SK-N-SH (cell line): ENCODE measurements at regions not wholly inside any gene's neighbourhood (a gene's known extent, or its start where the extent isn't known, plus 50 kb on each side); places are given as distances from the start of the nearest gene placed in this dataset.

Source experiments
- CTCF ChIA-PET: fragments of 300-600, 350-600 bp; formaldehyde crosslinking; extraction: SDS; loops from one replicate; lab custom pipeline; 2021; lab: Yijun Ruan, JAX
- POLR2A ChIA-PET: fragments of 350-600 bp; sonication (Branson Sonifier 250); formaldehyde crosslinking; extraction: SDS; loops from one replicate; lab custom pipeline; 2020; ENCODE audit warnings: antibody characterized with exemption, inconsistent platforms; lab: Yijun Ruan, JAX
- DNase-seq: peaks from one replicate; pipeline ENCODE4 v3.0.0; 2012
- H2AFZ ChIP-seq: fragments of 200-600 bp; sonication (generic); 2 replicates; pipeline ENCODE4 v1.8.1; 2016; ENCODE audit warnings: antibody characterized with exemption, mild to moderate bottlenecking, low read depth
- H3F3A ChIP-seq: fragments of 200-600 bp; sonication (generic); replicated peaks from 2 replicates; pipeline ENCODE3; 2016; ENCODE audit warnings: antibody characterized with exemption, mild to moderate bottlenecking; ENCODE audit not compliant: insufficient read depth
- H3K27ac ChIP-seq, 2 experiments: fragments of 200-500 bp in 1 of 2; fragments of 200-600 bp in 1 of 2; sonication (Bioruptor generic) in 1 of 2; sonication (generic), shearing (Covaris generic) in 1 of 2; 2 replicates each; pipeline versions ENCODE4 v1.5.1 to v1.6.1; 2014 to 2016; ENCODE audit warnings: low read depth in 2 of 2, inconsistent platforms in 1 of 2, low read length in 1 of 2, mild to moderate bottlenecking in 1 of 2, mixed read lengths in 1 of 2
- H3K27me3 ChIP-seq: fragments of 200-600 bp; sonication (generic), shearing (Covaris generic); 2 replicates; pipeline ENCODE4 v1.6.1; 2016; ENCODE audit warnings: mixed run types; ENCODE audit not compliant: insufficient read depth
- H3K36me3 ChIP-seq, 2 experiments: fragments of 200-500 bp in 1 of 2; fragments of 200-600 bp in 1 of 2; sonication (Bioruptor generic) in 1 of 2; sonication (generic) in 1 of 2; replicated peaks in 1 of 2; 2 replicates each; pipeline versions ENCODE3 to v1.5.1; 2014 to 2016; ENCODE audit warnings: low read length in 1 of 2, mild to moderate bottlenecking in 1 of 2; ENCODE audit not compliant: insufficient read depth in 2 of 2, control insufficient read depth in 1 of 2
- H3K4me1 ChIP-seq, 2 experiments: fragments of 200-500 bp in 1 of 2; fragments of 200-600 bp in 1 of 2; sonication (Bioruptor generic) in 1 of 2; sonication (generic), shearing (Covaris generic) in 1 of 2; 2 replicates each; pipeline versions ENCODE4 v1.5.1 to v1.6.1; 2014 to 2016; ENCODE audit warnings: low read depth in 1 of 2, low read length in 1 of 2, mixed run types in 1 of 2; ENCODE audit not compliant: insufficient read depth in 2 of 2, control insufficient read depth in 1 of 2
- H3K4me2 ChIP-seq: fragments of 200-600 bp; sonication (generic), shearing (Covaris generic); 2 replicates; pipeline ENCODE4 v1.6.1; 2017; ENCODE audit warnings: mixed run types
- H3K4me3 ChIP-seq, 2 experiments: fragments of 200-500 bp in 1 of 2; fragments of 200-600 bp in 1 of 2; sonication (Bioruptor generic) in 1 of 2; sonication (generic), shearing (Covaris generic) in 1 of 2; 2 replicates each; pipeline versions ENCODE4 v1.5.1 to v1.8.1; 2014 to 2016; ENCODE audit warnings: low read depth in 2 of 2, inconsistent platforms in 1 of 2, low read length in 1 of 2, mild to moderate bottlenecking in 1 of 2, mixed read lengths in 1 of 2, moderate library complexity in 1 of 2
- H3K79me2 ChIP-seq: fragments of 200-600 bp; sonication (generic); 2 replicates; pipeline ENCODE4 v1.8.1; 2017; ENCODE audit warnings: mild to moderate bottlenecking; ENCODE audit not compliant: insufficient read depth
- H3K9ac ChIP-seq: fragments of 200-600 bp; sonication (generic); 2 replicates; pipeline ENCODE4 v1.6.1; 2017; ENCODE audit warnings: mixed run types
- H3K9me2 ChIP-seq: fragments of 200-600 bp; sonication (generic); 2 replicates; pipeline ENCODE4 v1.6.1; 2017; ENCODE audit warnings: mixed run types
- H3K9me3 ChIP-seq: fragments of 200-600 bp; sonication (generic); 2 replicates; pipeline ENCODE4 v1.6.1; 2017; ENCODE audit warnings: mixed run types, mild to moderate bottlenecking, moderate library complexity
- H4K20me1 ChIP-seq: fragments of 200-600 bp; sonication (generic); 2 replicates; pipeline ENCODE4 v1.6.1; 2017; ENCODE audit warnings: mild to moderate bottlenecking, mixed run types; ENCODE audit not compliant: insufficient read depth
- ELF1 ChIP-seq: IDR thresholded peaks from 2 replicates; pipeline ENCODE4 v1.4.0; 2012
- EP300 ChIP-seq, 2 experiments: IDR thresholded peaks; 2 replicates each; pipeline versions ENCODE4 v1.4.0 to v1.6.1; 2012; ENCODE audit warnings: borderline replicate concordance in 1 of 2, low read depth in 1 of 2, low read length in 1 of 2
- EZH2phosphoT487 ChIP-seq: fragments of 200-600 bp; sonication (generic); IDR thresholded peaks from 2 replicates; pipeline ENCODE4 v1.6.1; 2017; ENCODE audit warnings: low read depth, mixed run types, mild to moderate bottlenecking, antibody characterized with exemption, moderate library complexity, borderline replicate concordance
- GATA2 ChIP-seq: sonication (generic); formaldehyde crosslinking; IDR thresholded peaks from 2 replicates; pipeline ENCODE4 v1.5.0; 2020; ENCODE audit warnings: mild to moderate bottlenecking, missing genetic modification reagents
- NFIC ChIP-seq: IDR thresholded peaks from 2 replicates; pipeline ENCODE4 v1.4.0; 2012; ENCODE audit warnings: borderline replicate concordance
- NRF1 ChIP-seq: IDR thresholded peaks from 2 replicates; pipeline ENCODE4 v1.6.1; 2012; ENCODE audit warnings: low read depth, mild to moderate bottlenecking, low read length
- RCOR1 ChIP-seq: fragments of 150-350 bp; IDR thresholded peaks from 2 replicates; pipeline ENCODE4 v1.6.1; 2017; ENCODE audit warnings: antibody characterized with exemption, low read length
- RFX5 ChIP-seq: IDR thresholded peaks from 2 replicates; pipeline ENCODE4 v1.6.1; 2012; ENCODE audit warnings: mild to moderate bottlenecking, improper control_type of control experiment, low read length
- SMC3 ChIP-seq: IDR thresholded peaks from 2 replicates; pipeline ENCODE4 v1.6.1; 2012; ENCODE audit warnings: low read depth, low read length, improper control_type of control experiment
- TCF12 ChIP-seq: IDR thresholded peaks from 2 replicates; pipeline ENCODE4 v1.4.0; 2012
- YY1 ChIP-seq: IDR thresholded peaks from 2 replicates; pipeline ENCODE4 v1.4.0; 2012; ENCODE audit warnings: low read depth, mild to moderate bottlenecking
- WGBS: methylation state at CpG from one replicate; pipeline ENCODE4 v1.1.6; 2017; ENCODE audit warnings: low lambda C conversion rate; 5-methylcytosine and 5-hydroxymethylcytosine counted together
- TF ChIP-seq, protein P1 (sequence below): IDR thresholded peaks from 2 replicates; pipeline ENCODE4; 2012
- TF ChIP-seq, protein P2 (sequence below): IDR thresholded peaks from 2 replicates; pipeline ENCODE4 v1.4.0; 2012; ENCODE audit warnings: low read depth, borderline replicate concordance
- TF ChIP-seq, protein P3 (sequence below): IDR thresholded peaks from 2 replicates; pipeline ENCODE4 v1.4.0; 2012; ENCODE audit warnings: low read depth
- TF ChIP-seq, protein P4 (sequence below): fragments of 150-350 bp; IDR thresholded peaks from 2 replicates; pipeline ENCODE4 v1.6.1; 2016; ENCODE audit warnings: mild to moderate bottlenecking, low read depth, low read length
- TF ChIP-seq, protein P5 (sequence below): fragments of 200-600 bp; sonication (generic); IDR thresholded peaks from 2 replicates; pipeline ENCODE4 v1.6.1; 2017; ENCODE audit warnings: antibody characterized with exemption, mild to moderate bottlenecking, moderate library complexity
- TF ChIP-seq, protein P6 (sequence below): IDR thresholded peaks from 2 replicates; pipeline ENCODE4 v1.4.0; 2012; ENCODE audit warnings: low read depth, borderline replicate concordance

DNA sequence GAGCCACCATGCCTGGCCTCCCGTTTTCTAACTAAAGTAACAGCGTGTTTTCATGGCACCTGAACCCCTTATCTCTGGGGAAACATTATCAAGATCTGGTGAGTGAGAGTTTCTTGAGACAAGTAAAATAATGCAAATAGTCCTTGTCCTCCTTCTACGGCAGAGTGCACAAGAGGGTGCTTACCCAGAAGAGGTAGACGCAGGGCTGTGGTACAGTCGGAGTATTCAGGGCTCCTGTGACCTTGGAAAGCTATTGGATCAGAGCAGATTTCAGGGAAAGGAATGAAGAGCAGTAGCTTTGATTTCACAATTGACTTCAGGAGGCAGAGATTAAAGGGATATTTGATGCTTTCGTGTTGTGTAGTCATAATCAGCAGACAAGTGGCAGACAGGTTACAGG lies 269.1 kb downstream of the ZNF248 start (continued):
- TF ChIP-seq, protein P1, sequence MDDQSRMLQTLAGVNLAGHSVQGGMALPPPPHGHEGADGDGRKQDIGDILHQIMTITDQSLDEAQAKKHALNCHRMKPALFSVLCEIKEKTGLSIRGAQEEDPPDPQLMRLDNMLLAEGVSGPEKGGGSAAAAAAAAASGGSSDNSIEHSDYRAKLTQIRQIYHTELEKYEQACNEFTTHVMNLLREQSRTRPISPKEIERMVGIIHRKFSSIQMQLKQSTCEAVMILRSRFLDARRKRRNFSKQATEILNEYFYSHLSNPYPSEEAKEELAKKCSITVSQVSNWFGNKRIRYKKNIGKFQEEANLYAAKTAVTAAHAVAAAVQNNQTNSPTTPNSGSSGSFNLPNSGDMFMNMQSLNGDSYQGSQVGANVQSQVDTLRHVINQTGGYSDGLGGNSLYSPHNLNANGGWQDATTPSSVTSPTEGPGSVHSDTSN = no peak
- TF ChIP-seq SMC3 (no peak), RFX5 (no peak), EZH2phosphoT487 (no peak)
- TF ChIP-seq, protein P2, sequence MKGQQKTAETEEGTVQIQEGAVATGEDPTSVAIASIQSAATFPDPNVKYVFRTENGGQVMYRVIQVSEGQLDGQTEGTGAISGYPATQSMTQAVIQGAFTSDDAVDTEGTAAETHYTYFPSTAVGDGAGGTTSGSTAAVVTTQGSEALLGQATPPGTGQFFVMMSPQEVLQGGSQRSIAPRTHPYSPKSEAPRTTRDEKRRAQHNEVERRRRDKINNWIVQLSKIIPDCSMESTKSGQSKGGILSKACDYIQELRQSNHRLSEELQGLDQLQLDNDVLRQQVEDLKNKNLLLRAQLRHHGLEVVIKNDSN = no peak
- TF ChIP-seq, protein P3, sequence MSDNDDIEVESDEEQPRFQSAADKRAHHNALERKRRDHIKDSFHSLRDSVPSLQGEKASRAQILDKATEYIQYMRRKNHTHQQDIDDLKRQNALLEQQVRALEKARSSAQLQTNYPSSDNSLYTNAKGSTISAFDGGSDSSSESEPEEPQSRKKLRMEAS = no peak
- TF ChIP-seq, all 33 proteins: peak for 0

DNA sequence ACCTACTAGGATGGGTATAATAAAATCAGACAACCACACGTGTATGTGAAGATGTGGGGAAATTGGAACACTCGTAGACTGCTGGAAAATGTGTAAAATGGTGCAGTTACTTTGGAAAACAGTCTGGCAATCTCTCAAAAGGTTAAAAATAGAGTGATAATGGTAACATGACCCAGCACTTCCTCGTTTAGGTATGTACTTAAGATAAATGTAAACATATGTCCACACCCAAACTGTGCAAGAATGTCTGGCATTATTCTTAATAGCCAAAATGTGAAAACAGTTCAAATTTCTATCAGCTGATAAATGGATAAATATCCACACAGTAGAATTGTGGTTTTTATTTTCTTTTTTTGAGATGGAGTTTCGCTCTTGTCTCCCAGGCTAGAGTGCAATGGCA lies 272.8 kb downstream of the ZNF248 start:
- Histone ChIP-seq H2AFZ (no peak overlapping the region), H3K4me1 (no peaks in the 10 kb centered on the region), H3K9ac (no peak overlapping the region), H3K4me2 (no peak overlapping the region), H3K4me3 (no peak overlapping the region), H3K9me3 (no peaks in the 10 kb centered on the region), H3K9me2 (no peaks in the 10 kb centered on the region), H3K27ac (no peak overlapping the region), H3K27me3 (no peaks in the 10 kb centered on the region), H3K36me3 (no peaks in the 10 kb centered on the region), H3F3A (no peaks in the 10 kb centered on the region)
- no peak for DNase-seq
- POLR2A ChIA-PET = no interaction called here
- CTCF ChIA-PET = no interaction called here
- TF ChIP-seq EP300 (IDR thresholded peaks at IDR 0.05; ENCODE audit: borderline replicate concordance in 1 of 2, low read depth in 1 of 2, low read length in 1 of 2) = no peak
- TF ChIP-seq, all 33 proteins: peak for 0
- whole genome bisulfite sequencing = 4% methylated on average over 4 of the region's 4 CpGs
- H4K20me1 ChIP-seq = no peaks in the 10 kb centered on the region
- no peaks in the 10 kb centered on the region for H3K79me2 ChIP-seq

DNA sequence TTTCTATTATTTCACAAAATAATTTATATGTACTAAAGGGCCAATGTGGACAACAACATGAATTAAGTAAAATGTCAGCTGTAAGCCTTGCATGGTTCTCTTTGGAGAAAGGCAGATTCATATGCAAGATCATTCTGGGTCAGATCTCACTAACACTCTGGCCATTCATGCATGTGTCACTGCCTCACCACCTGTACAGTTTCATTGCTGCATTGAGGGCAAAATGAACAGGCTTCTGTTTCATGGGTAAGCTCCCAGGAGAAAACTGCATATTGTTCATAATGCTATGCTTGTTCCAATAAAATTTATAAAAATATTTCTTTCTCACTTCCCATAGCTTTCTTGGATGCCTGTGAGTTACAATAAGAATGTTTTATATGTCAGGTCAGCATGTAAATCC lies 275.2 kb downstream of the ZNF248 start:
- POLR2A ChIA-PET = no interaction called here
- Histone ChIP-seq H2AFZ (no peak overlapping the region), H3K27me3 (no peaks in the 10 kb centered on the region), H3K9me2 (no peaks in the 10 kb centered on the region), H3F3A (no peaks in the 10 kb centered on the region), H3K36me3 (no peaks in the 10 kb centered on the region), H3K4me2 (no peak overlapping the region), H3K79me2 (no peaks in the 10 kb centered on the region), H3K9me3 (no peaks in the 10 kb centered on the region), H3K4me1 (no peaks in the 10 kb centered on the region), H3K9ac (no peak overlapping the region), H3K4me3 (no peak overlapping the region), H3K27ac (no peak overlapping the region), H4K20me1 (no peaks in the 10 kb centered on the region)
- DNase-seq = no peak
- CTCF ChIA-PET = no interaction called here
- TF ChIP-seq, protein P4, sequence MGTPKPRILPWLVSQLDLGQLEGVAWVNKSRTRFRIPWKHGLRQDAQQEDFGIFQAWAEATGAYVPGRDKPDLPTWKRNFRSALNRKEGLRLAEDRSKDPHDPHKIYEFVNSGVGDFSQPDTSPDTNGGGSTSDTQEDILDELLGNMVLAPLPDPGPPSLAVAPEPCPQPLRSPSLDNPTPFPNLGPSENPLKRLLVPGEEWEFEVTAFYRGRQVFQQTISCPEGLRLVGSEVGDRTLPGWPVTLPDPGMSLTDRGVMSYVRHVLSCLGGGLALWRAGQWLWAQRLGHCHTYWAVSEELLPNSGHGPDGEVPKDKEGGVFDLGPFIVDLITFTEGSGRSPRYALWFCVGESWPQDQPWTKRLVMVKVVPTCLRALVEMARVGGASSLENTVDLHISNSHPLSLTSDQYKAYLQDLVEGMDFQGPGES = no peak
- TF ChIP-seq, protein P5, sequence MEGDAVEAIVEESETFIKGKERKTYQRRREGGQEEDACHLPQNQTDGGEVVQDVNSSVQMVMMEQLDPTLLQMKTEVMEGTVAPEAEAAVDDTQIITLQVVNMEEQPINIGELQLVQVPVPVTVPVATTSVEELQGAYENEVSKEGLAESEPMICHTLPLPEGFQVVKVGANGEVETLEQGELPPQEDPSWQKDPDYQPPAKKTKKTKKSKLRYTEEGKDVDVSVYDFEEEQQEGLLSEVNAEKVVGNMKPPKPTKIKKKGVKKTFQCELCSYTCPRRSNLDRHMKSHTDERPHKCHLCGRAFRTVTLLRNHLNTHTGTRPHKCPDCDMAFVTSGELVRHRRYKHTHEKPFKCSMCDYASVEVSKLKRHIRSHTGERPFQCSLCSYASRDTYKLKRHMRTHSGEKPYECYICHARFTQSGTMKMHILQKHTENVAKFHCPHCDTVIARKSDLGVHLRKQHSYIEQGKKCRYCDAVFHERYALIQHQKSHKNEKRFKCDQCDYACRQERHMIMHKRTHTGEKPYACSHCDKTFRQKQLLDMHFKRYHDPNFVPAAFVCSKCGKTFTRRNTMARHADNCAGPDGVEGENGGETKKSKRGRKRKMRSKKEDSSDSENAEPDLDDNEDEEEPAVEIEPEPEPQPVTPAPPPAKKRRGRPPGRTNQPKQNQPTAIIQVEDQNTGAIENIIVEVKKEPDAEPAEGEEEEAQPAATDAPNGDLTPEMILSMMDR = no peak
- TF ChIP-seq ELF1 (no peak), NRF1 (no peak), TCF12 (no peak), RCOR1 (no peak), GATA2 (CRISPR knock-in tag) (no peak), NFIC (no peak), YY1 (no peak), EZH2phosphoT487 (no peak), RFX5 (no peak)
- TF ChIP-seq, protein P6, sequence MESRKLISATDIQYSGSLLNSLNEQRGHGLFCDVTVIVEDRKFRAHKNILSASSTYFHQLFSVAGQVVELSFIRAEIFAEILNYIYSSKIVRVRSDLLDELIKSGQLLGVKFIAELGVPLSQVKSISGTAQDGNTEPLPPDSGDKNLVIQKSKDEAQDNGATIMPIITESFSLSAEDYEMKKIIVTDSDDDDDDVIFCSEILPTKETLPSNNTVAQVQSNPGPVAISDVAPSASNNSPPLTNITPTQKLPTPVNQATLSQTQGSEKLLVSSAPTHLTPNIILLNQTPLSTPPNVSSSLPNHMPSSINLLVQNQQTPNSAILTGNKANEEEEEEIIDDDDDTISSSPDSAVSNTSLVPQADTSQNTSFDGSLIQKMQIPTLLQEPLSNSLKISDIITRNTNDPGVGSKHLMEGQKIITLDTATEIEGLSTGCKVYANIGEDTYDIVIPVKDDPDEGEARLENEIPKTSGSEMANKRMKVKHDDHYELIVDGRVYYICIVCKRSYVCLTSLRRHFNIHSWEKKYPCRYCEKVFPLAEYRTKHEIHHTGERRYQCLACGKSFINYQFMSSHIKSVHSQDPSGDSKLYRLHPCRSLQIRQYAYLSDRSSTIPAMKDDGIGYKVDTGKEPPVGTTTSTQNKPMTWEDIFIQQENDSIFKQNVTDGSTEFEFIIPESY = no peak
- TF ChIP-seq, protein P2 = no peak
